ENCODE measurements at regions not wholly inside any gene's neighbourhood (a gene's known extent, or its start where the extent isn't known, plus 50 kb on each side); places are given as distances from the start of the nearest gene placed in this dataset.
"Not testable (repeated sequence)": the region's sequence is repeated elsewhere in the genome, so short reads cannot be mapped to it uniquely, and the experiment has no call there.

DNA sequence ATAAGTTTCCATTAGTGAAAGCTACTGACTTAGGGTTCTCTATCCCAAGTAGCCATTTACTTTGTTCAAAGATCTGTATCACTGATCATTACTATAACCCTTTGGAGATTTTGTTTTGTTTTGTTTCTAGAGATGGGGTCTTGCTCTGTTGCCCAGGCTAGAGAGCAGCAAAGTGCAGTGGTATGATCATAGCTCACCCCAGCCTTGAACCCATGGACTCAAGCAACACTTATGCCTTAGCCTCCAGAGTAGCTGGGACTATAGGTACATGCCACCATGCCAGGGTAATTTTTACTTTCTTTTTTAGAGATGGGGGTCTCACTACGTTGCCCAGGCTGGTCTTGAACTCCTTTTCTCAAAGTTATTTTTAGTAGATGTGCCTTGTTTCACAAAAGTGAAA lies 154.7 kb downstream of the KCNJ2 start:
- DNase-seq = no peak

DNA sequence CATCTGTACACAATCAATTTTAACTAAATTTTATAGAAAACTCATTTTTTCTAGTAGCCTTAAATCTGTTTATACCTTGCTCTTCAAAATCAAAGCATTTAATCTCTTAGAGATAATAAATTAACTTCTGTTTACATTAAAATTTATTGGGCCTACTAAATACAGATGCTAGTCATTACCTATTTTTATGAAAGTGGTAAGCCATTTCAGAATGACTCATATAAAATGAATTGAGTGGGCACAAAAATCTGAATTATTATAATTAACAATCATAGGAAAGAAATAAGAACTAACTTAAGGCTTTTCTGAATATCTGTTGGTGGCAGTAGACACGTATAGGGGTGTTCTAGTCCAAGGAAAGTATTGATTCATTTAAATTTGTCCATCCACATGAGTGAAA lies 157.9 kb downstream of the KCNJ2 start:
- DNase-seq = no peak

DNA sequence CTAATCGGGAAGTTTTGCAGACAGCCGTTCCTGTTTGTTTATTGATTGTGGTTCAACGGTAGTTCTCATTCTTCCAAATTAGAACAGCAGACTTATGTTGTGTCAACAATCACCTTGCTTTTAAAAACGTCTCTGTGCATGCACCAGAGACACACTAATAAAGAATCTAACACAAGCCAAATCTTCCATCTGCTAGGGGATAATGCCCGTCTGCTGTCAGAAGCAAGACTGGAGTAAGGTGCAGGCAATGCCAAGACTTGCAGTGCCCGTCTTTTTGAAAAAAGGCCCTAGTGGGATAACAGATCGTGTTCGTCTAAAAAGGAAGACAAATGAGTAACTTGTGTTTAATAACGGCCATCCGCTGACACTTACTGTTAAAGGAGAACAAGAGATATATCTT lies 158.4 kb downstream of the KCNJ2 start:
- DNase-seq = no peak

DNA sequence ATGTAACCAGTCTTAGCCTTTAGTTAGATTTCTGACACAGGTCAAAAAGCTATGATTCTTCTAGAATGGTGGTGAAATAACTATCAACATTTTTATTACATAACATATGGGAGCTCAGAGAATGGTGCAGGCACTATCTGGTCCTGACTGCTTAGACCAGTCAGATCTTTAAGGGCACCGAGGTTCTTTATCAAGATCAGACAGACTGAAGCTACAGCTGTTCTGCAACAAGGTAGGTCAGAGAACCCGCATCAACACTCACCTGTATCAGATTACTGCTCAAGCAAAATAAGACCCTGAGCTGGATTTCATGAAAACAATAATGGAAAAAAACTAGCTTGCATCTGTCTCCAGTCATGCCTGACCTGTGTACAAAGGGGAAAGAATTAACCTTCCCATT lies 160.4 kb downstream of the KCNJ2 start:
- DNase-seq = peak; percentile 30

DNA sequence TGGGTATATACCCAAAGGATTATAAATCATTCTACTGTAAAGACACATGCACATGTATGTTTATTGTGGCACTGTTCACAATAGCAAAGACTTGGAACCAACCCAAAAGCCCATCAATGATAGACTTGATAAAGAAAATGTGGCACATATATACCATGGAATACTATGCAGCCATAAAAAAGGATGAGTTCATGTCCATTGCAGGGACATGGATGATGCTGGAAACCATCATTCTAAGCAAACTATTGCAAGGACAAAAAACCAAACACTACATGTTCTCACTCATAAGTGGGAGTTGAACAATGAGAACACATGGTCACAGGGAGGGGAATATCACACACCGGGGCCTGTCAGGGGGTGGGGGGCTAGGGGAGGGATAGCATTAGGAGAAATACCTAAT lies 161.7 kb downstream of the KCNJ2 start:
- DNase-seq = not testable (repeated sequence)

DNA sequence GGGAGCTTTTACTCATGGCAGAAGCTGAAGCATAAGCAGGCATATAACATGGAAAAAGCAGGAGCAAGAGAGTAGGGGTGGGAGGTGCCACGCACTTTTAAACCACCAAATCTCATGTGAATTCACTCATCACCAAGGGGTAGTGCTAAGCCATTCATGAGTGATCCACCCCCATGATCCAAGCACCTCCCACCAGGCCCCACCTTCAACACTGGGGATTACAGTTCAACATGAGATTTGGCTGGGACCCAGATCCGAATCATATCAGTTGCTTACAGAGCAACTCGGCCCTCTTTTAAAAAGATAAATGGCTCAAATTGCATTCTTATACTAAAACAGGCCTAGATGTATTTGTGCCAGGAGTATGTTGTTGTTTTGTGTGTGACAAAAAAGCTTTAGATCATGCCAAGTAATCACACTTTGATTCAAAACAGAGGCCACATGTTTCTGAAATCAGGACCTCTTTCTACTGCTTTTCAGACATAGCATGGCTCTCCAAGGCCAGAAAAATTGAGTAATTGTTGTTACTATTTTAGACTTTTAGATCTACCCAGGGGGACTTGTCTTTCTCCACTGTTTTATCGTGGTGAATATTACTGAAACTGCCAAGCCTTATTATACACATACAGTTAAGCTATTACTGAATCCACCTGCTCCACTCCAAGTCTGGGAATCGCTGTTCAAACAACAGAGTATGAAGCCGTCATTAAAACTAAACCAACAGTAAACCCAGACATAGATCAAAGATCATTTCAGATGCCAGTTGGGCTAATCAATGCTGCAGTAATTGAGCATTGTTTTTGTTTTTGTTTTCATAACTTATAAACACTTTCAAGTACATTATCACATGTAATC lies 163.3 kb downstream of the KCNJ2 start:
- DNase-seq = peak; percentile 31

DNA sequence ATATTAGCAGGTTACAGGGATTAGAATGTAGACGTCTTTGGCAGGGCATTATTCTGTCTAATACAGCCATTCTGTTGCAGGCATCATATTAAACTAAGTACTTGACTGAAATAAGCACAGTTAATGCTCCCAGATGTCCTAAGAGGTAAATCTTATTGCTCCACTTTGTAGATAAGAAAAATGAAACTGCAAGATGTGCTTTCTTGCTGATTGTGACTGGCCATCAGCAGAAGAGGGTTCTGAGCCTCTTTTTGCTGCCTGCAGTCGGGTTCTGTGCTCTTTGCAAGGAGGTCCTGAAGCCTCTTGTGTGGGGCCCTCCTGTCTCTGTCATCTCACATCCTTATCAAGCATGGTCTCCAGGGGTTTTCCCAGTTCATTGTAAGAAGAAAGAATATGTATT lies 167.1 kb downstream of the KCNJ2 start:
- DNase-seq = no peak

DNA sequence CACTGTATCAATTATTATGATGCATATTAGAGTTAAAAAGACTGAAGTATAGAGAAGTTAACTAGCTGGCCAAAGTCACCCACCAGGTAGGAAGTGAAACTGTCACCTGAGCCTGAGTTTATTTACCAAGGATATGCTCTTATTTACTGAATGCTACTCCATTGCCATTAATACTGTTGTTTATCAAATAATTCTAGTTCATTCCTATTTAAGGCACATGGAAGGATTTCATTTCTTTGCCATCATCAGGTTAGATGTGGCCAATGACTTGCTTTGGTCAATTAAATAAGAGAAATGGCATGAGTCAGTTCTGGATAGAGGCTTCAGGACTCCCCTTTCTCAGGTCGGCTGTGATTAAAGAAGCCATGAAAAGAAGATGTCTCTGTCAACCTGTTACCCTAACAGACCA lies 169.6 kb downstream of the KCNJ2 start:
- DNase-seq = no peak

DNA sequence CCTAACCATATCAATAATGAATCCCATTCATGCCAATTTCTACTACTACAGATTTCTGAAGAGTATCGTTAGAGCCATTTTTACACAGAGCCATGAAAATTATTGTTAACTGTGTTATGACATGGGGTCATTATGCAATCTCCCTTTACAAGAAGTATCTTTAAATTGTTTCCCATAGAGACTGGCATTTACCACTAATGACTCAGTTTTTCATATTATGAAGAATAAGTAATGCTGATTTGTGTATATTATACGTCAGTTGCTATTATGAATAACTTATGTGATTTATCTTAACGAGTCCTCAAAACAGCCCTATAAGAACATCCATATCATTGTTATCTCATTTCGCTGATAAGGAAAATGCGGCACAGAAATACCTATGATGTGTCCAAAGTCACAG lies 173.8 kb downstream of the KCNJ2 start:
- DNase-seq = no peak

DNA sequence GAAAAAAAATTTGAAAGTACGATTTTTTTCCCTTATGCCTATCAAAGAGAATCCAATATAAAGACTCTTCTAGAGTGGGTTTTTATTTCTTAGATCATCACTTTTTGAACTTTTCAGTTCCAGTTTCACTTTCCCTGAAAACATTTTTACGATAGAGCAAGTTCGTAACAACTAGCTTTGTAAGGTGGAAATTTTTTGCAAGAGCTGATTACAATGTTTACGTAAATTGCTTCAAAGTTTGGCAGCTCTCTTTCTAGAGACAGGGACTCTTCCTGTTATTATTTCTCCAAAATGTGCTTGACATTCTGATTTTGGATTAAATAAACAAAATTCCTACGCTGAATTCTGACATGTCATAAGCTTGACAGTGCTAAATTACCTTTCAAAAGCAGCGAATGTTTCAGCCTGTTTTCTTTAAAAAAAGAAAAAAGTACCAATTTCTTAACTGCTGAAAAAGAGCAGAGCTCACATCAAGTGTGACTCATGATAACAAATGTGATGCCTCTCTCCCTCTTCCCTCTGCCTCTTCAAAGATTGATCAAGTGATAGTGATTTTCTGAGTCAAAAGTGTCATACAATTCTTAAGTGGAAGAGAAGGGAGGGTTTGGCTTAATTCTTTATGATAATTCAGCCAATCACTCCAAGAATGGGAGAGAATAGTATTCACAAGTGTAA lies 175.2 kb downstream of the KCNJ2 start:
- DNase-seq = no peak

DNA sequence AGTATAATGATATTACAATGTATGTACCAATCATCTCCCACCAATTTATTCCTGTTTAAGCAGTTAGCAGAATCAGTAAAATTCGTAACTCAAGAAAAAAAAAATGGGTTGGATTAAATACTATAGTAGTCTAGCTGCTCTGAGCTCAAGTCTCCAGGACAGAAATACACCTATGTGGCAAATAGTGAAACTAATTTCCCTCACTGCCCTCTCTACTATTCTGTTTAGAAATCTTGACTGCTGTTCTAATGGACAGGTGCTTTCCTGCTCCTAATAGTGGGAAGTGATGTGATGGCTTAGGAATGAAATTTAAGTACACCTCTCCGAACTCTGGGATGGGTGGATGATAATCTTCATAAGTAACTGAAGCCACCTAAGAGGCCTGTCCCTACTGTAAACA lies 175.7 kb downstream of the KCNJ2 start:
- DNase-seq = no peak

DNA sequence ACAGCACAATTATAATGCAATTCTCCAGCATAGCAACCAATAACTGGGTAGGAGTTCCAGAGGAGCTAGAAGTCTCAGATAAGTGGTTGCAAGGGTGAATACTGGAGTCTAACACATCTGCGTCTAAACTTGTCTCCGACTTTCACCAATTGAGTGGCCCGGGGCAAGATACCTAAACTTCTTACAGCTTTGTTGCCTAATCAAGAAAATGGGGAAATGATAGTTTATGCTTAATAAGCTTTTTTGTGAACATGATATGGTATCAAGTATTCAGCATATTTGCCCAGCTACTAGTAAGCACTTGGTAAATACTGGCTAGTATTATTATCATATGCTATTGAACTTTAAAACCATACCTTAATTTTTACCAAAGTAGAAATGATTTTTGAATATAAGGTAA lies 183.5 kb downstream of the KCNJ2 start:
- DNase-seq = no peak

DNA sequence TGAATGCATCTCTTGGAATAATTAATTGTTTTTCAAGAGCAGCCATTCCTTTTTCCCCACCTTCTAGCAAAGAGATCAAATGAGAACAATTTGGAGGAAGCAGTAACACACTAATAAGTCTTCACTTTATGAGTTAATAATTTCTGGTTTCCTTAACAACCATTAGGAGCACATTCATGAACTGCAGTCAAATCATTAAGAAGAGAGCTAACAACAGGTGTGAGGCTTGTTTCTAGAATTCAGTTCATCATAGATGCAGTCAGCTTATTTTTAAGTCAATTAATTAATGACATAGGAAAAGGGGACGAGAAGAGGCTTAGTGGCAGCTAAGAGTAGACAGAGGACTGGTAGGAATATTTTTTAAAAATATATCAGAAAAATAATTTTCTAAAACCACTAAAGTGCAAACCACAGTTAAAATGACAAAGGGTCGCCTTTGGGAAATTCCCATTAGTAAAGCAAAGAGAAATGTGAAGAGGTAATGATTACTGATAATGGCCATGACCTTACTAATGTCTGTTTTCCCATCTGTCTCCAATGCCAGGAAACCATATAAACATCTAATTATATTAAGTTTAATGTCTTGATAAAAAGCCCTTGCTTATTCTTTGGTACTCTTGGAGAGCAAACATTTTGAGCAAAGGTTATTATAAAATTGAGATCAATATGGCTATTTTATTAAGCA lies 184.2 kb downstream of the KCNJ2 start:
- DNase-seq = no peak

DNA sequence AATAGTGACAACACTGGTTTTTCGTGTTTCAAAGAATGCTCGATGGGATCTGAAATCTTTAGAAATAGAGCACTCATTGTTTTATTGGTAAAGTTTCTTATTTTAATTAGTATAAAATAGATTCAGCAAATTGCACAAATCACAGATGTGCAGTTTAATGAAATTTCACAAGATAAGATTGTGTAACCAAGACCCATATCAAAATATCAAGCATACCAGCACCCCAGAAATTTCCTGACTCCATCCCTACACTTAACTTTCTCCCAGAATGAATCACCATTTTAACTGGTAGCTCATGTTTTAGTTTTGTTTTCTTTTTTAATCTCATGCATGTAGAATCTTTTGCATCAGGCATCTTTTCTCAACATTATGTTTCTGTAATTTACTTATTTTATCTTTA lies 185.9 kb downstream of the KCNJ2 start:
- no peak for DNase-seq

DNA sequence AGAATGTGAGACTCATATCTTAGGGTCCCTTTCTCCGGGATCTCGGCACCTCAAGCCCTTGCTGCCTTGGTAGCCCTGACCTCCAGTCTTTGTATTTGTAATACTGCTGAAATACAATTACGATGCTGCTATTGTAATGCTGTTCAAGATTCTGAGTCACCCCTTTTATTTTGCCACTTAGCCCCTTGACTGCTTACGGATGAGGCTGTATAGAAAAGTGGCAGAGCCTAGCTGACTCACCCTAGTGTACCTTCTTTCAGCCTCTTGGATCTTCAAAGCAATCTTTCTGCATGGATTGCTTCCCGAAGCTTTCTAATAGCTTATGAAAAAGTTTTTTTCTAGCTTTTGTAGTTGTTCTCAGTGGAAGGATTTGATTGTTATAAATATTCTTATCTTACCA lies 187.9 kb downstream of the KCNJ2 start:
- DNase-seq = no peak

DNA sequence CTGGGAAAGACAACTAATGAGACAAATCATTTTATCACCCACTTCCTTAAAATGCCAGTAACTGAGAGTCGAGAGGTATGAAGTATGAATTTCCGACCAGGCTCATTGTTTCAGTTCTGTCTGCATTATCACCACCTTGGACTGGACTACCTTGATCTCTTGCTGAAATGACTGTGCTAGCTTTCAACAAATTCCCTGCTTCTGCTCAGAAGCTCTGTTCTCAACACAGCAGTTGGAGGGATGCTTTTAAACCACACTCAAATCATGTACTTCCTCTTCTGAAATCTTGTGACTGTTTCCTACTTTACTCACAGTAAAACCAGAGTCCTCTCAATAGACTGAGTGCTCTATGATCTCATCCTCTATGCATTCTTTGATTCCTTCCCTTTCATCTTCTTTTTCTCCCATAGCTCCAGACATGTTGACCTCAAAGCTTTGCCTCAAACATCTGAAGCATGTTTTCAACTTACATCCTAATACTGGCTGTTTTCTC lies 195.8 kb downstream of the KCNJ2 start:
- no peak for DNase-seq

DNA sequence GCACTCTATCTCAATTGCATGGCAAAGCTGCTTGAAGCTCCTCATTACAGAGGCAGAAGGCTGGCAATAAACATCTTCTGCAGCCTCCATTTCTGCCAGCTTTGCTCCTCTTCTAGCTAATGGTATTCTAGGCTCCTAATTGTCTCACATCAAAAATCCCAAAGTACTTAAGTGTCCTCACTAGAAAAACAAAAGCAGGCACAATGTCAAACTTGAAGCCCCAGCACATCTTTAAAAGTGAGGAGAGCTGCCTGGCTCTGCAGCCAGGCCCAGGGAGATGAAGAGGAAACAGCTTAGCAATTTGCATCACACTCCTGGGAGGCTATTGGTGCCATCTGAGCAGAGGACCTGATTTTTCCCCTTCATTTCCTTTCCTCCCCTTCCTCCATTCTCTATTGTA lies 197.1 kb downstream of the KCNJ2 start:
- no peak for DNase-seq

DNA sequence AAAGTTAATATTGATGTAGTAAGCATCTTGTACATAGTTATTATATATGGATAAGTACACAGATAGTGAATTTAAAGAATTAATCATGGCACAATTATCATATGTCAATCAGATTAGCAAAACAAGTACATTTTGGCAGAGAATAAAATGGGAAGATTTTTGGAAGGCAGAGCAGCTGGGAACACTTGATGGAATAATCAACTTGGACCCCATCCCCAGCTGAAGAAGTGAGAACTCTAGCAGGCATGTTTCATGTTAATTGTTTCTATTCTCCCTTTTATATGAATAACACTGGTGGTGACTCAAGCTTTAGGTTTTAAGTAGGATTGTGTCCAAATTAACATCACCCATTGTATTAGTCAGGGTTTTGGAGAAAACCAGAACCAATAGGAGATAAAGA lies 198.7 kb downstream of the KCNJ2 start:
- no peak for DNase-seq

DNA sequence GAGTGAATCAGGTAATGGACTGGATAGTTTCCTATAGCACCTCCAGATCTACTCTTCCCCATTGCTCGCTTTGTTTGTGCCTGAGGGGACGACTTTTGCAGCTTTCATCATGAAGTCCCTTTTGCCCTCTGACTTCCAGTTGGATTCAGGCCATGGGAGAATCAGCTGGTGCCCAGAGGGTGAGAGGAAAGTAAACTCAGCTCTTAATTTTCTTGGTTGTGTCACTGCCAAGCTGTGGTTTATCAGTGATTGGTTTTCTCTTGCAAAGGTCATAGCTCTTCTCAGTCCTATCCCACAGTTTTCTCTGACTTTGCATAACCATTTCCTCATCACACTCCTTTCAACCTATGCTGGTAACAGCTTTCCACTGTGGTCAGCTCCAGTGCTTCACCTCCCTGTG lies 200.1 kb downstream of the KCNJ2 start:
- no peak for DNase-seq

DNA sequence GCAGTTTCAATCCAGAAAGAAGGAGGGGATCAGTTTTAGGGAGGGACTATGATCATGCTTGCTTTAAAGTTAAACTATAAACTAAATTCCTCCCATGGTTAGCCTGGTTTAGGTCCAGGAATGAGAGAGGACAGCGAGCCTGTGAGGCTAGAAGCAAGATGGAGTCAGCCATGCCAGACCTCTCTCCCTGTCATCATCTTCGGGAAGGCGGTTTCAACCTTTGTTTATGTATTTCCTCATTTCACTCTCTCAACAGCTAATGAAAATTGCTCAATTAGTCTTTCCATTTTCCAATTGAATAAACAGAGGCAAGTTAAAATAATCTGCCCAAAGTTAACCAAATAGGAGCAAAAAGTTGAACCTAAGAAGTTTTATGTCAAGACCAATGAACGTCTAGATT lies 201.5 kb downstream of the KCNJ2 start:
- DNase-seq = no peak

DNA sequence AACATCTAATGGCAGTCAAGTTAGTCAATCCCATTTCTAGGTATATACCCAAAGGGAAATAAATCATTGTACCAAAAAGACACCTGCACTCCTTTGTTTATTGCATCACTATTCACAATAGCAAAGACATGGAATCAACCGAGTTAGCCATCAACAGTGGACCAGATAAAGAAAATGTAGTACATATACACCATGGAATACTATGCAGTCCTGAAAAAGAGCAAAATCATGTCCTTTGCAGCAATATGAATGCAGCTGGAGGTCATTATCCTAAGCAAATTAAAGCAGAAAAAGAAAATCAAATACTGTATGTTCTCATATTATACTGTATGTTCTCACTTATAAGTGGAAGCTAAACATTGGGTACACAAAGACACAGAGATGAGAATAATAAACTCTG lies 204.0 kb downstream of the KCNJ2 start:
- DNase-seq = no peak

DNA sequence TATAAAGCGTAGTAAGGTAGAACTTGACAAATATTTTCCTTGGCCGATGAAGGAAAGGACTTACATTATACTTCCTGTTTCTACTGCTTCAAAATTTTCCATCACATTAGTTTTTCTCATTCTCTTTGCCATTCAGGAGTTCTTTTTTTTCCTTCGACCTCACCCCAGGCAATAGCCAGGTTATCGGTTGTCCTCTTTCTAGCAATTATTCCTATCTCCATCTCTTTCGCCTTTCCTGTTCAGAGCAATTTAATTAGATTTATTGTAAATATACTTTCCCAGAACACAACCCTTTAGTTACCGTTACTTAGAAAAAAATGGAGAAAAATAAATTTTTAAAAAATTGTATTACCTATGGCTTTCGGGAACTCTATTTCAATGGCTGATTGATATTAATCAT lies 205.2 kb downstream of the KCNJ2 start:
- DNase-seq = no peak

DNA sequence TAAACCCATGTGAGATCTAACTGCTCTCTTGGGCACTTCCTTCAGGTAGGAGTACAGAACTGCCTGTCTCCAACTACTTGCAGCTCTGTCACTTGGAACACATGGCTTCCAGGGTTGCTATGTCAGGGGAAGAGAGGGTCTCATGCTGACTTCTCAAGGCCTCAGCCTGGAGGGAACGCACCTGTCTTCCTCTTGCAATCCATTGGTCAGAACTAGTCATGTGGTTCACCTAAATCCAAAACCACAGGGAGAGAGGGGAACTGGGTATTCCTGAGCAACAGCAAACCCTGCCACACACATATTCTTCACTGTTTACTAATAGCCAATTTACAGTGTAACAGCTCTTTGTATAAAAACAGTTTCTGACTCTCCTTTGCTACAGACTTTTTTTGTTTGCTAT lies 206.1 kb downstream of the KCNJ2 start:
- no peak for DNase-seq

Data from NCI-H510A (cell line).